Activated CD8-positive, alpha-beta memory T cell treated with anti-CD3 and anti-CD28 coated beads, Interleukin-2, amount 10 ng/mL, durations not matched to agents 7 days and 5 days (primary cell): ENCODE measurements at regions not wholly inside any gene's neighbourhood (a gene's known extent, or its start where the extent isn't known, plus 50 kb on each side); places are given as distances from the start of the nearest gene placed in this dataset.

Experiments used
- ATAC-seq: fragments of 150-1000 bp; cut with Tn5 transposase; one replicate; pipeline ENCODE4 v1.10.0; 2021; ENCODE audit warnings: moderate library complexity
- CTCF ChIA-PET: fragments of 350-600 bp; sonication (Branson Sonifier 250); formaldehyde crosslinking; loops from one replicate; lab custom pipeline; 2021; ENCODE audit warnings: antibody characterized with exemption; lab: Charles Lee
- DNase-seq: peaks from one replicate; pipeline ENCODE4 v3.0.0-alpha.2; 2020
- H3K27ac Mint-ChIP-seq: one replicate; pipeline ENCODE4 v1.8.0; 2021; ENCODE audit warnings: mild to moderate bottlenecking, mixed read lengths
- H3K27me3 Mint-ChIP-seq: one replicate; pipeline ENCODE4 v1.8.0; 2021; ENCODE audit warnings: mixed read lengths
- H3K36me3 Mint-ChIP-seq: one replicate; pipeline ENCODE4 v1.8.0; 2021; ENCODE audit warnings: mild to moderate bottlenecking, mixed read lengths
- H3K4me1 Mint-ChIP-seq: one replicate; pipeline ENCODE4 v1.8.0; 2021; ENCODE audit warnings: mixed read lengths
- H3K4me3 Mint-ChIP-seq: one replicate; pipeline ENCODE4 v1.8.0; 2021; ENCODE audit warnings: mild to moderate bottlenecking, moderate library complexity, mixed read lengths
- H3K9me3 Mint-ChIP-seq: one replicate; pipeline ENCODE4 v1.8.0; 2022; ENCODE audit warnings: low read depth, mixed read lengths

DNA sequence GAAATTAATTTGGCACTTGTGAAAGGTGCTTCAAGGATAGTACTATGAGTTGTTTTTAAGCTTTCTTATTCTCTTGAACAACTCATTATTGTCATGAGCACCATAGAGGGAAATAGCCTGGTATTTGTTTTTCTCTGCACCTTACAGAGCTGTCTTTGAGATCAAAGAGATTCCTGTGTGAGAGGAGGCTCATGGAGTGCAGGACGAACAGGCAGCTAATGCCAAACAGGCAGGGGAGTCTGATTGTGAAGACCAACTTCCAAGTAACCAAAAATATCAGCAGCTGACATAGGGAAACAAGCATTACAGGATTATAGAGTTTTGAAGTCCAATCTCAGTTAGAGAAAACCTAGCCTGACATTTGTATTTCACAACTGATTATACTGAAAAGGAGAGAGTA lies 110.6 kb upstream of the TENT5A start:
- CTCF ChIA-PET = no interaction called here

DNA sequence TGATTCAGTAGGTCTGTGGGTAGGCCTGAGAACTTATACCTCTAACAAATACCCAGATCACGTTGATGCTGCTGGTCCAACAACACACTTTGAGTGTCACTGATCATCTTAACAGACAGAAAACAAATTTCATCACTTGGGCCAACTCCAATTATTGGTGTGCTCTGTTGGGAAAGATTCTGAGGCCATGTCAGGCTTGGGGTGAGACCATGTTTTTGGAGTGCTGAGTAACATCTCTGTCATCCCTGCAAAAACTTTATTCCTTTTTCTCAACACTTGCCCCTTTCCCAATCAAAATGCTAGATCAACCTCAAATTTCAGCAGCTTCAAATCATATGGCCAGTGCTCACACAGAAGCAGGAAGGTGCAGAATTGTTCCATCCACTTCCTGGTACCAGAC lies 108.8 kb upstream of the TENT5A start:
- CTCF ChIA-PET = no interaction called here
- no peak overlapping the region for H3K27ac Mint-ChIP-seq
- H3K4me1 Mint-ChIP-seq = no peaks in the 10 kb centered on the region
- no peak for DNase-seq
- no peaks in the 10 kb centered on the region for H3K27me3 Mint-ChIP-seq
- no peaks in the 10 kb centered on the region for H3K36me3 Mint-ChIP-seq
- H3K9me3 Mint-ChIP-seq = no peaks in the 10 kb centered on the region
- H3K4me3 Mint-ChIP-seq = no peak overlapping the region
- no peak for ATAC-seq

More for the DNA sequence above, 110.6 kb upstream of the TENT5A start:
- no peak for ATAC-seq
- H3K36me3 Mint-ChIP-seq = no peaks in the 10 kb centered on the region
- no peaks in the 10 kb centered on the region for H3K4me1 Mint-ChIP-seq
- H3K9me3 Mint-ChIP-seq = no peaks in the 10 kb centered on the region
- H3K27me3 Mint-ChIP-seq = no peaks in the 10 kb centered on the region
- no peak overlapping the region for H3K27ac Mint-ChIP-seq
- DNase-seq = no peak
- no peak overlapping the region for H3K4me3 Mint-ChIP-seq

GRCh38 chr6:81859884-81860283 lies 107.4 kb upstream of the TENT5A start:
- H3K27me3 Mint-ChIP-seq = no peaks in the 10 kb centered on the region
- H3K9me3 Mint-ChIP-seq = no peaks in the 10 kb centered on the region
- no peaks in the 10 kb centered on the region for H3K36me3 Mint-ChIP-seq
- no peaks in the 10 kb centered on the region for H3K4me1 Mint-ChIP-seq
- H3K4me3 Mint-ChIP-seq = no peak overlapping the region
- DNase-seq (no peak), ATAC-seq (no peak)
- H3K27ac Mint-ChIP-seq = no peak overlapping the region
- CTCF ChIA-PET = no interaction called here

DNA sequence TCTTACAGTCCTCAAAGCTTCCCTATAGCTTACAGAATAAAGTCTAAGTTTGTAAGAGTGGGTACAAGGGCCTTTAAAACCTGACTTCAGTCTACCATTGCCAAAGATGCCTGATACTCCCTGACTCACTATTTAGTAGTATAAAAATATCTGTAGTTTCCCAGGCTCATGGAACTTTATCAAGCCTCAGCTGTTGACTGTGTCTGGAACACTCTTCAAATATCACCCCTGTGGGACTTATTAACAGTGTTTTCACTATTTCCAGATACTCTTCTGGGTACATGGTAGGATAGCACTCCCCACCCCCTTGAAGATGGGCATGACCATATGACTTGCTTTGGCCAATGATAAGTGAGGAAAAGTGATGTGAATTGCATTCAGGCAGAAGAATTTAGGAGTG lies 105.3 kb upstream of the TENT5A start:
- H3K9me3 Mint-ChIP-seq = no peaks in the 10 kb centered on the region
- H3K36me3 Mint-ChIP-seq = no peaks in the 10 kb centered on the region
- no peaks in the 10 kb centered on the region for H3K27me3 Mint-ChIP-seq
- ATAC-seq (no peak), DNase-seq (no peak)
- no peak overlapping the region for H3K27ac Mint-ChIP-seq
- no peak overlapping the region for H3K4me3 Mint-ChIP-seq
- CTCF ChIA-PET = no interaction called here
- no peaks in the 10 kb centered on the region for H3K4me1 Mint-ChIP-seq

DNA sequence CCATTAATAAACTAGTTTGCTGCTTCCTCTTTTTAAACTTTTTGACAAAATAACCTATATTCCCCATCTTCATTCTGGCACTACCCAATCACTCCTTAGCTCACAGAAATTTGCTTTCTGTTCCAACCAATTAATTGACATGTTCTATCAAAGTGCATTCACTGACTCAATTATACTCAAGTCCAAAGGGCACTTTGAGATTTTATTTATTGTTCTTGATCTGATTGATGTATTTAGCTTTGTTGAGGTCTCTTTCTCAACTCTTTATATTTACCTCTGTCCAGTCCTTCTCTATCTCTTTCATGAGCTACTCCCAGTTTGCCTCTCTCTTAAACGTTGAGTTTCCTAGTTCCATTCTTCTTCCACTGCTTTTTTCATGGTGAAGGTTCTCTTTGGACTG lies 104.4 kb upstream of the TENT5A start:
- H3K4me1 Mint-ChIP-seq = no peaks in the 10 kb centered on the region
- H3K36me3 Mint-ChIP-seq = no peaks in the 10 kb centered on the region
- H3K27ac Mint-ChIP-seq = no peak overlapping the region
- H3K4me3 Mint-ChIP-seq = no peak overlapping the region
- CTCF ChIA-PET = no interaction called here
- no peak for ATAC-seq
- no peak for DNase-seq
- no peaks in the 10 kb centered on the region for H3K9me3 Mint-ChIP-seq
- no peaks in the 10 kb centered on the region for H3K27me3 Mint-ChIP-seq

- Mint-ChIP-seq H3K27me3 (no peaks in the 10 kb centered on the region), H3K27ac (no peak overlapping the region), H3K4me1 (no peaks in the 10 kb centered on the region), H3K4me3 (no peak overlapping the region), H3K36me3 (no peaks in the 10 kb centered on the region), H3K9me3 (peaks cover 3% of the 10 kb centered on the region)
- CTCF ChIA-PET = no interaction called here
- DNase-seq (no peak), ATAC-seq (no peak)
These were observed 102.0 kb upstream of the TENT5A start for GRCh38 chr6:81854474-81854873.

DNA sequence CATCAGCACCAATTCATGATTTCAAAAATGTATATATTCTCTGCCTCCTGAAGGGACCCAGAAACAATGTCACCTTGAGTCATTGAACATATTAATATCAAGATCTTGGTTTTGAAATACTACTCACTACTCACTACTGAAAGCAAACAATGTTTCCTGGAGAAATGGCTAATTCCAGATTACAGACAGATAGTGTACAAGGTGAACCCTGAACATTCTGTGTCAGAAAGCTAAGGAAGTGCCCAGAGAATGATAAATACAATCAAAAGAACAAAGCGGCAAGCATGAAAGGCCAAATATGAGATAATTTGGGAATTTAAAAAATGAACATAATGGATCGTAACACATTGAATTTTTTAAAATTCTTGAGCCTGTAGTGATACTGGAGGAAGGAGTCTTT lies 101.5 kb upstream of the TENT5A start:
- no peak overlapping the region for H3K4me3 Mint-ChIP-seq
- H3K4me1 Mint-ChIP-seq = no peaks in the 10 kb centered on the region
- CTCF ChIA-PET = no interaction called here
- DNase-seq (no peak), ATAC-seq (no peak)
- no peaks in the 10 kb centered on the region for H3K27me3 Mint-ChIP-seq
- no peaks in the 10 kb centered on the region for H3K36me3 Mint-ChIP-seq
- H3K9me3 Mint-ChIP-seq = peaks cover 6% of the 10 kb centered on the region
- H3K27ac Mint-ChIP-seq = no peak overlapping the region

GRCh38 chr6:81849248-81849647 lies 96.8 kb upstream of the TENT5A start:
- Mint-ChIP-seq H3K27ac (no peak overlapping the region), H3K27me3 (no peaks in the 10 kb centered on the region), H3K36me3 (no peaks in the 10 kb centered on the region), H3K9me3 (peaks cover 8% of the 10 kb centered on the region), H3K4me3 (no peak overlapping the region), H3K4me1 (no peaks in the 10 kb centered on the region)
- CTCF ChIA-PET = no interaction called here
- no peak for ATAC-seq
- no peak for DNase-seq

- Mint-ChIP-seq H3K36me3 (no peaks in the 10 kb centered on the region), H3K27ac (no peak overlapping the region)
These were observed 95.4 kb upstream of the TENT5A start for GRCh38 chr6:81847866-81848265.

GRCh38 chr6:81844686-81845085 lies 92.2 kb upstream of the TENT5A start:
- Mint-ChIP-seq H3K4me3 (no peak overlapping the region), H3K4me1 (no peaks in the 10 kb centered on the region), H3K36me3 (no peaks in the 10 kb centered on the region), H3K27ac (no peak overlapping the region), H3K9me3 (peaks cover 5% of the 10 kb centered on the region), H3K27me3 (no peaks in the 10 kb centered on the region)
- ATAC-seq (no peak), DNase-seq (no peak)
- CTCF ChIA-PET = no interaction called here

More at GRCh38 chr6:81847866-81848265, 95.4 kb upstream of the TENT5A start:
- ATAC-seq (no peak), DNase-seq (no peak)
- CTCF ChIA-PET = no interaction called here
- Mint-ChIP-seq H3K4me3 (no peak overlapping the region), H3K27me3 (no peaks in the 10 kb centered on the region), H3K9me3 (peaks cover 8% of the 10 kb centered on the region), H3K4me1 (no peaks in the 10 kb centered on the region)

GRCh38 chr6:81843302-81843701 lies 90.8 kb upstream of the TENT5A start:
- ATAC-seq = no peak
- Mint-ChIP-seq H3K27ac (no peak overlapping the region), H3K36me3 (no peaks in the 10 kb centered on the region), H3K4me3 (no peak overlapping the region), H3K4me1 (no peaks in the 10 kb centered on the region), H3K9me3 (peaks cover 2% of the 10 kb centered on the region), H3K27me3 (no peaks in the 10 kb centered on the region)
- CTCF ChIA-PET = no interaction called here
- DNase-seq = no peak

DNA sequence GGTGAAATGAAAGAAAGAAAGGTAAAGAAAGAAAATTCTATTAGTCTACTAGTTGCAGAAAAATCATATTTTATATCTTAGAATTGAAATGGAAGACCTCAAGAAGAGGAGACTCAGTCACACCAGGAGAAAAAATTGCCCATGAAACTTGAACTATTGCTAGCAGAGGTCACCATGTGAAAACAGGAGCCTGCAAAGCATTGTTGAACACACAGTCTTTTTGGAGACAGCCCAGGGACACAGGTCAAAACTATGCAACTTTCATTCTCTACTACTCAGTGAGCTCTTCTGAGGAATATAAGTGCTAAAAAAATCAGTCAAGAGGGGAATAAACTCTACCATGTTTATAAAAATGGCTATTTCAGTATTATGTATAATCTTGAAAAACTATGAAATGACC lies 89.8 kb upstream of the TENT5A start:
- Mint-ChIP-seq H3K27ac (no peak overlapping the region), H3K36me3 (no peaks in the 10 kb centered on the region), H3K27me3 (no peaks in the 10 kb centered on the region), H3K4me1 (no peaks in the 10 kb centered on the region), H3K9me3 (peaks cover 2% of the 10 kb centered on the region), H3K4me3 (no peak overlapping the region)
- DNase-seq = no peak
- CTCF ChIA-PET = no interaction called here
- no peak for ATAC-seq

DNA sequence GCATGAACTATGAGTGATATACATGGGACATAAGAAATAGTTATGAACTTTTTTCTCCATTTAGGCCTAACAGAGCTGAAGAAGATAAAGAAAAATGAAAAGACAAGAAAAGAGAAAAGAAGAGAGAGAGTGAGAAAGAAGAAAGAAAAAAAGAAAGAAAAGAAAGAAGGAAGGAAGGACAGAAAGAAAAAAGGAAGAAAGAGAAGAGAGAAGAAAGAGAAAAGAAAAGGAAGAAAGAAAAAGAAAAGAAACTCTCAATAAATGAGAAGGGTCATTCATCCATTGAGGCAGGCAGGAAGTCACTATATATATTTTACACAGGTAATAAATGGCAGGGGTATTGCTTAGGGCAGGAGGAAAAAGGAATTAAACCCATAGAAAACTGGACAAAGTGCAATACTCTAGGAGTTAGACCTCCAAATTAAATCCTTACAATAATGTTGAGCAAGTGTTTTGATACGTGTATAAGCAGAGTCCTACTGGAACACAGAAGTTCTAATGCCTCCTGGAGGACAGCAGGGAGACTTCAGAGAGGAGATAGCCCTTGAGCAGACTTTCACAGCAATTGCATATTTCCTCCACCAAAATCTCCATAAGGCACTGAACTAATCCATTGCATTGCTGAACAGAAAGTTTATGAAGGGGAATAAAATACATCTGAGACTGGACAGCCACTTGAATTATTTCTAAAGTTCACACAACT lies 86.4 kb upstream of the TENT5A start:
- Mint-ChIP-seq H3K4me1 (no peaks in the 10 kb centered on the region), H3K9me3 (peaks cover 6% of the 10 kb centered on the region), H3K27me3 (no peaks in the 10 kb centered on the region), H3K27ac (no peak overlapping the region), H3K4me3 (no peak overlapping the region), H3K36me3 (no peaks in the 10 kb centered on the region)
- no peak for DNase-seq
- ATAC-seq = no peak
- CTCF ChIA-PET = no interaction called here

- Mint-ChIP-seq H3K9me3 (peaks cover 6% of the 10 kb centered on the region), H3K36me3 (no peaks in the 10 kb centered on the region), H3K27me3 (no peaks in the 10 kb centered on the region), H3K4me3 (no peak overlapping the region), H3K4me1 (no peaks in the 10 kb centered on the region), H3K27ac (no peak overlapping the region)
- no peak for DNase-seq
- ATAC-seq = no peak
- CTCF ChIA-PET = no interaction called here
These were observed 85.5 kb upstream of the TENT5A start for GRCh38 chr6:81838031-81838430.
